ENCODE measurements at regions not wholly inside any gene's neighbourhood (a gene's known extent, or its start where the extent isn't known, plus 50 kb on each side); places are given as distances from the start of the nearest gene placed in this dataset.

GRCh38 chr4:71241501-71242288 lies 97.1 kb upstream of the SLC4A4 start:
- no peak for DNase-seq (ENCODE audit: low read depth)

GRCh38 chr4:71243091-71243833 lies 95.6 kb upstream of the SLC4A4 start:
- no peak for DNase-seq (ENCODE audit: low read depth)

DNA sequence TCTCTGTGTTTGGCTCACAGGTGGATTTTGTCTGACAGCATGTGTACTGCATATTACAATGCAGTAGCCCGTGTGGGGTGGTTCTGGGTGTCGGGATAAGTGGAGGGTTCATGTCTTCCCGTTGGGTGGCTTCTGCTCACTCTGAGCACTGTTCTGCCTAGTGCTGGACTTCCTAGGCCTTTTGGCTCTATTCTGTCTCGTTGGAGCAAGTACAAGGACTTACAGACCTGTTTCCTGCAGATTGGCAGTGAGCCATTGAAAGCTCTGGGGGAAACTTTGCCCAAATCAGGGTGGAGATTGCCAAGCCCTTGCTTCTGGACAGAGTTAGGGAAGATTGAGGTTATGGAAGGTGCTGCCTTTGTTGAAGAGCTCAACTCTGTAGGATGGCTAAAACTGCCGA lies 91.1 kb upstream of the SLC4A4 start:
- DNase-seq (ENCODE audit: low read depth) = no peak

GRCh38 chr4:71251261-71251660 lies 87.6 kb upstream of the SLC4A4 start:
- peak; percentile 93 for DNase-seq (ENCODE audit: low read depth)

DNA sequence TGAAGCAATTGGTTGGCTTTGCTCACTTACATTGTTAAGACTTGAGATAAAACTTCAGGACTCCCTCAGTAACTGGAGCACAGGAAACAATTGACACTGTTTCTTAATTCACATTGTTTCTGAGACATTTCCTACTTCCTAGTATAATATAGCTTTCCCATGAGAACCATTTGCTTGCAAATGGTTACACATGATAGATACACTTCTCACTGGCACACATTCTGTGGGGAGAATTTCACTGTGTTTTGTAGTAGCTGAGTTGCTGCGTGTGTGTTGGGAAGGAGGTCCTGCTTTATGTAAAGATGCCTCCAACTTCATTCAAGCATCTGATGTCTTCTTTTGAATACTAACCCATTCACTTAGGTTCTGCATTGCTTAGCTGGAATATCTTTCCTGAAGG lies 85.3 kb upstream of the SLC4A4 start:
- DNase-seq (ENCODE audit: low read depth) = no peak

DNA sequence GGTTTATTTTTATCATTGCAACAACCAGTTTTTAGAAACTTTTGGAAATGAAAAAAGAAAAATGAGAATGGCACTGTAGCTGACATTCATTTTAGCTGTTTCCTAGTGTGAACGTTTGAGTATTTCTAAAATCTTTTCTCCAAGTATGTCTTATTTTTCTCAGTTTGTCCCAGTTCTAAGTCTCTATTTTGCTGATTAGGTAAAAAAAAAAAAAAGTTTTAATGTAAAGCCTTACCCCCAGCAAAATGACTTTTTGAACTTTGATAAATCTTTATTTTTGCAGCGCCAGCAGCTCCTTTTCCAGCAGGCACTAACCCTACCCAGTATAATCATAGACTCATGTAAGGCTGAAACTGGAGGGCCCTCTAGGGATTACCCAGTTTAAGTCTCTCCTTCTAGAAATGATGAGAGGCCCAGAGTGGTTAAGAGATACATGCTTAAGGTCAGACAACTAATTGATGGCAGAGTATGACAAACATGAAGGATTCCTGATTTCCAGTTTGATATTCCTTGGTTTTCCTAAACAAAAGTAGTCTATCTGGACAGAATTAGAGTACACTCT lies 84.3 kb upstream of the SLC4A4 start:
- no peak for DNase-seq (ENCODE audit: low read depth)

DNA sequence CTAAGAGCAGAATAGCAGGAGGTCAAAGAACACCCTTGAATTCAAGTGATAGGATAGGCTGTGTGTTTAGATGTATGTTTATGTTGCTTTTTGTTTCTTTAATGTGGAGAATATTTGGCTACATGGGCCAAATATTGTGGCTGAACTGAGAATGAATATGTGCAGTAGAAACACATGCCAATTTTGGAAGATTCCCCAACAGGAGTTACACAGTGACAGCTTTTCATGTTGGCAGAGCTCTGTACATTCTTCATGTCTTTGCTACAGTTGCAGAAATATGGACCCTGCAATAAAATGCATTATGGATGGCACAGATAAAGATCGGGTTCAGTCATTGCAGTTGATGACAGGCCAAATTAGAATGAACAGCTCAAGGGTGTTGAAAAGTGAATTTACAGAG lies 82.8 kb upstream of the SLC4A4 start:
- DNase-seq (ENCODE audit: low read depth) = no peak

DNA sequence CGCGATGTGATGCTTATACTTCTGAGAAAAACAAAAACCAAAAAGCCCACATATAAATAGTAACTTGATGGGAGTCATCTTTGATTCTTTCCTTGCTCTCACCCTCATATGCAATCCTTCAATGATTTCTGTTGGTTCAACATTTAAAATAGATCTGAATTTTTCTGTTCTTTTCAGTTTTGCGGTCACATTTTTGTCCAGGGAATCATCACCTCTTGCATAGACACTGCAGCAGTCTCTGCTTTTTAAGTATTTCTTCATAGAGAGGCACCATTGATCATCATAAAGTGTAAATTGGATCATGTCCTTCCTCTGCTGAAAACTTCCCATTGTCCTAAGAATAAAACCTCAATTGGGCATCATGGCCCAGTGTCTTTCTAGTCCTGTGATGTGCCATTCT lies 81.1 kb upstream of the SLC4A4 start:
- DNase-seq (ENCODE audit: low read depth) = no peak

GRCh38 chr4:71258323-71258722 lies 80.5 kb upstream of the SLC4A4 start:
- no peak for DNase-seq (ENCODE audit: low read depth)

DNA sequence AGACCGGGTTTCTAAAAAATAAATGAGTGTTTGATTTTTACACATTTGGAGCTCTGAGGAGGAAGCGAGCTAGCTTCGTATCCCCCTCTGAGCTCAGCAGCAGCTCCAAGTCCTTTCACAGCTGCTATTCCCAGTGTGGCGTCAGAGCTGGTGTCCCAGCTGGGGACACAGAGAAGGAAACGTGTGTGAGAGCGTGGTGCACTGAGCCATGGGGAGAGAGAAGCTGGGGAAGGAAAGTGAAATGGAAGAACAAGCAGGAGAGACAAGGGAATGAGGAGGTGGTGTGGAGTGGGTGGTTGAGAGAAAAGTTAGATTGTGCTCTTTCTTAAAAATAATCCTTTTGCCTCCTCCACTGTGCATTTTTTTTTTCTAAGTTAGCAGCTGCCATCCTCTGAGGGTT lies 79.5 kb upstream of the SLC4A4 start:
- no peak for DNase-seq (ENCODE audit: low read depth)

DNA sequence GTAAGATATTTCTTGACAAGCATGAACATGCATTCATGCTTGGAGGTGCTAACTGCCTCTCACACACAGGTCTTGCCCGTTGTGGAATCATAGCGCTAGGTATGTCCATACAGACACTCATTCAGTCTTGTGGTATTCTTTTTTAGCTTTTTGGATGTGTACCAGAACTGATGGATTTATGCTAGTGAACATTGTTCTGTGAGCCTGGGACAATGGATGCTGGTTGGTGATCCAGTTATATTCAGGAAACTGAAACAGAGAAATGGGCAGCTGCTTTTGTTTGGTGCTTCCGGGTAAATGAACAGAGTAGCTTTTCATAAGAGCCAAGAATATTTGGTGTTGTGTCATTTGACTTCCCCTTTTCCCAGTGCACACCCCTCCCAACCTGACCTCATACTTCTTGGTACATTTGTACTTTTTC lies 78.9 kb upstream of the SLC4A4 start:
- no peak for DNase-seq (ENCODE audit: low read depth)

DNA sequence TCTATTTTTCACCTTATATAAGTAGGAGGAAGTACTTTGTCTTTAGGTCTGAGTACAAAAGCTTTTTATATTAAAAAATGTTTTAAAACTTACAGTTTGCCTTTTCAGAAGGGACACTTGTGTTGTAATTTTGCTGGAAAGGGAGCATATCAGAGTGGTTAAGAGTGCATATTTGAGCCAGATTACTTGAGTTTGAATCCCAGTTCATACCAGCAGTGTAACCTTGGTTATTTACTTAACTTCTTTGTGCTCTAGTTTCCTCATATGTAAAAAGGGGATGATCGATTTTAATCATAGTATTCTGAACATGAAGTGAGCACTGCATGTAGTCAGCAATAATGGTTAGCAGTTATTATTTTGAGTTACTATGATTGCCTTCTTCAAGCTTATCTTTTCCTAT lies 78.3 kb upstream of the SLC4A4 start:
- no peak for DNase-seq (ENCODE audit: low read depth)

- DNase-seq (ENCODE audit: low read depth) = no peak
Measured at GRCh38 chr4:71261001-71261400, 77.8 kb upstream of the SLC4A4 start.

DNA sequence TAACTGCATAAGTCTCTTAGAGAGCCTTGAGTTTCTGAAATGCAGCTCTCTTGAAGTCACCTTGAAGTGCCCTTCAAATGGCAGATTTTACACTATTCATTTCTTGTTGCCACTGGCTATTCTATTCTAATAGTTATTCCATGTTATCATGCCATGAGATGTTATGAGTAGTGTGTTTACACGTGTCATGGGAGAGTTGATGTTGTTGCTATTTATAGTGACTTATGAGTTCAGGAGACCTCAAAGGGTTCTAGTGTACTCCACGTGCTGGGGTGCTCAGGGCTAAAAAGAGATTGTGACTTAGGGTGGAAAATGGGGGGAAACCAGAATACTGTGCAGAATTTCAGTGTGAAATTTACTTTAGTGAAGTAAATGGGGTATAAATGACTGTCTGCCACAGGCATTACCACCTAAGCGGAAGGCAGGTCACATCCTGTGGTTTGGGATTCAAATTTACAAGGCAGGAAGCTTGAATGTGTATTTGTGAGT lies 77.1 kb upstream of the SLC4A4 start:
- no peak for DNase-seq (ENCODE audit: low read depth)

DNA sequence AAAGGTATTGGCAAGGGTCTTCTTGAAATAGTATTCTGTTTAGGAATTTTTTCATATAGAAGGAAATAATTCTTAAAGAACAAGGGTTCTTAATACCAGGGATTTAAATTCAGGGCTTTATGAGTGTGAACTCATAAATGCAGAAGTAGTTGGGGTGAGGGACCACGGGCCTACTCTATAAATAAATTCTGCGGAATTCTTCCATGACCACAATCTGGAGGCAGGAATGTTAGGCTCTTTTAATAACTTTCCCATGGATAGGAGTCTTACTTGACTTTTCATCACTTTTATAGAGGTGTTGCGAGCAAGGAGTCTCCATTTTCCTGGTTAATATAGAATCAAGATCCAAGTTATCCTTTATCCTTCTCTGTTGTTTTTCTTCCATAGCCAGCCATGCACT lies 76.7 kb upstream of the SLC4A4 start:
- no peak for DNase-seq (ENCODE audit: low read depth)

GRCh38 chr4:71266090-71266794 lies 72.6 kb upstream of the SLC4A4 start:
- DNase-seq (ENCODE audit: low read depth) = peak; percentile 90

- no peak for DNase-seq (ENCODE audit: low read depth)
Measured at GRCh38 chr4:71267244-71267643, 71.6 kb upstream of the SLC4A4 start.

- no peak for DNase-seq (ENCODE audit: low read depth)
Measured at GRCh38 chr4:71268166-71268565, 70.7 kb upstream of the SLC4A4 start.

- DNase-seq (ENCODE audit: low read depth) = no peak
Measured at GRCh38 chr4:71269233-71269632, 69.6 kb upstream of the SLC4A4 start.

DNA sequence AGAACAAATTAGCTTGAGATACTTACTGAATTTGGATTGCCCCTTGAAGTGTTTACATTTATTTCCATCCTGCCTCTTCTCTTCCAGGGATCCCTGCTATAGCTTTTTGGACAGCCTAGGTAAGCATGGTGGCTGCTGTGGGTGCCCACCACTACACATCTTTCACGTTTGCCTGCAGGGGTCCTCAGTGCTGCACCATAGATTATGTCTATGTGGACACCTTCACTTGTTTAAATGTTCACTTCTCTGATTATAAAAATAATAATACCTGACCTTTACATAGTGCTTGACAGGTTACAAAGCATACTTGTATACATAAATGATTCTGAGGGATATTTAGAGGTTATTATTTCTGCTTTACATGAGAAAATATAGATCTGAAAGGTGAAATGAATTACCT lies 67.9 kb upstream of the SLC4A4 start:
- no peak for DNase-seq (ENCODE audit: low read depth)

DNA sequence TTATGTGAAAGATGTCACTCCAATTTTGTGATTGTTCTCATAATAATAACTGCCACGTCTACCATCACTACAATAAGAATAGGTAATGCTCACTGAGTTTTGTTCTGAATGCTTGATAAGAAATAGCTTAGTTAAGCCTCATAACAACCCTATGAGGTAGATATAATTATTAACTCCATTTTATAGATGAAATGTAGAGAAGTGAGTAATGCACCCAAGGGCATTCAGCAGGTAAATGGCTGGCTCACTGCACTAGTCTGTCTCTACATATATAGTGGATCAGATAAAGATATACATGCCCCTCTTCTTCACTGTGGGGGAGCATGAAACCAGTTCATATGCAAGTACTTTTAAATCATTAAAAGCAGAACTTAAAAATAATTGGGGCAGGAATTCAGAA lies 65.8 kb upstream of the SLC4A4 start:
- DNase-seq (ENCODE audit: low read depth) = no peak

DNA sequence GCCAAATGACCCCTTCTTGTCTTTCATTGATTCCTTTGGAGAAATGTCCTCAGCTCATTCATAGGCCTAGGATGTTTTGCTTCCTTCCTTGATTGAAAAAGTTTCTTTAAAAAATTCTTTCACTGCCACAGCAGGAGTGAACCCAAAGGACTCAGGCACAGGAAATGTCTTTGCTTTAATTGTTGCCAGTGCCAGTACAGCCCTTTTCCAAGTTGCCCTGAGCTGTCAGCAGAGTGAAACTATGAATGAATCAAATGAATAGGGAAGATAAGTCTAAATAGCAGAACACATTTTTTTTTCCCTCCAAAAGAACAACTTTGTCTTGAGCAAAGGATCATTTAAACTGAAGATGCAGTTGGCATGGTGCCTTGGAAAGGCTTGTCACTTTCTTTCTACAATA lies 63.8 kb upstream of the SLC4A4 start:
- DNase-seq (ENCODE audit: low read depth) = no peak

- DNase-seq (ENCODE audit: low read depth) = no peak
Measured at GRCh38 chr4:71275570-71275969, 63.2 kb upstream of the SLC4A4 start.
